ENCODE measurements at regions not wholly inside any gene's neighbourhood (a gene's known extent, or its start where the extent isn't known, plus 50 kb on each side); places are given as distances from the start of the nearest gene placed in this dataset.

DNA sequence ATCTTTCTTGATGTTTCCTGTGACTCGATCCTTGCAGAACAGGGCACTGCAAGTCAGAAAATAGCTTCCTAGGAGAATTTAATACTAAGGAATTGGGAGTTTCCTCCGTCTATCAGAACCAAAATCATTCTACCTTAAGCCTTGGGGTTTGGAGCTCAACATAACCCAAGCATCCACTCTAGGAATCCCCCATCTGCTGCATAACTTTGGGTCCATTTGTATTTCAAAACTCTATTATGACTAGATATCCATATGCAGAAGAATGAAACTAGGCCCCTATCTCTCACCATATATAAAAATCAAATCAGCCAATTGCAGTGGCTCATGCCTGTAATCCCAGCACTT, 61.7 kb upstream of the AKAP13 start:
- TF ChIP-seq TAF1 (IDR thresholded peaks at IDR 0.05; ENCODE audit: borderline replicate concordance, insufficient read depth, low read length) (no peak), REST (IDR thresholded peaks at IDR 0.05; ENCODE audit: insufficient read depth in 1 of 2, low read depth in 2 of 2, low read length in 2 of 2) (no peak), POLR2AphosphoS5 (IDR thresholded peaks at IDR 0.05; ENCODE audit: low read depth, low read length) (no peak), SIN3A (IDR thresholded peaks at IDR 0.05; ENCODE audit: borderline replicate concordance, insufficient read depth, low read length) (no peak), FOXP2 (optimal IDR thresholded peaks at IDR 0.05; ENCODE audit: borderline replicate concordance, extremely low read depth, extremely low read length, insufficient read depth) (no peak)

Measured in PFSK-1 (cell line).